ENCODE measurements at regions not wholly inside any gene's neighbourhood (a gene's known extent, or its start where the extent isn't known, plus 50 kb on each side); places are given as distances from the start of the nearest gene placed in this dataset.

GRCh38 chr11:103651341-103651998, 385.0 kb upstream of the DDI1 start:
- Histone ChIP-seq H4K20me1 (ENCODE audit: insufficient read depth, low read length) (no peaks in the 10 kb centered on the region), H3K9ac (ENCODE audit: low read depth, low read length) (no peak overlapping the region), H3K36me3 (ENCODE audit: insufficient read depth, low read length) (no peaks in the 10 kb centered on the region), H3K4me2 (ENCODE audit: insufficient read depth, low read length) (no peak overlapping the region), H3K4me1 (ENCODE audit: insufficient read depth, low read length) (no peaks in the 10 kb centered on the region), H3K4me3 (ENCODE audit: low read depth in 1 of 2, low read length in 2 of 2) (no peak overlapping the region), H2AFZ (ENCODE audit: low read depth, low read length) (no peak overlapping the region), H3K9me3 (ENCODE audit: insufficient read depth, low read length, severe bottlenecking) (peaks cover 5% of the 10 kb centered on the region), H3K27me3 (ENCODE audit: insufficient read depth, low read length, poor library complexity) (no peaks in the 10 kb centered on the region), H3K27ac (ENCODE audit: low read length) (no peak overlapping the region), H3K79me2 (ENCODE audit: insufficient read depth, low read length) (no peaks in the 10 kb centered on the region)
- no peak for ATAC-seq (ENCODE audit: insufficient read depth, low read depth)
- DNase-seq, result no peak
- TF ChIP-seq CTCF (IDR thresholded peaks at IDR 0.05; ENCODE audit: borderline replicate concordance, extremely low read depth, low read length, poor library complexity, severe bottlenecking), result no peak

- Histone ChIP-seq H3K4me3 (ENCODE audit: low read depth in 1 of 2, low read length in 2 of 2) (no peak overlapping the region), H3K4me2 (ENCODE audit: insufficient read depth, low read length) (no peak overlapping the region), H4K20me1 (ENCODE audit: insufficient read depth, low read length) (no peaks in the 10 kb centered on the region), H3K79me2 (ENCODE audit: insufficient read depth, low read length) (no peaks in the 10 kb centered on the region), H3K9me3 (ENCODE audit: insufficient read depth, low read length, severe bottlenecking) (peaks cover 5% of the 10 kb centered on the region), H3K27me3 (ENCODE audit: insufficient read depth, low read length, poor library complexity) (no peaks in the 10 kb centered on the region), H3K4me1 (ENCODE audit: insufficient read depth, low read length) (no peaks in the 10 kb centered on the region), H3K36me3 (ENCODE audit: insufficient read depth, low read length) (no peaks in the 10 kb centered on the region), H2AFZ (ENCODE audit: low read depth, low read length) (no peak overlapping the region), H3K27ac (ENCODE audit: low read length) (no peak overlapping the region), H3K9ac (ENCODE audit: low read depth, low read length) (no peak overlapping the region)
- TF ChIP-seq EZH2 (IDR thresholded peaks at IDR 0.05; ENCODE audit: borderline replicate concordance, low read depth, low read length, severe bottlenecking), result no peak
- DNase-seq, result no peak
- ATAC-seq (ENCODE audit: insufficient read depth, low read depth), result no peak
Measured at GRCh38 chr11:103652013-103652412, 384.4 kb upstream of the DDI1 start.

GRCh38 chr11:103656382-103656781, 380.1 kb upstream of the DDI1 start:
- no peaks in the 10 kb centered on the region for H3K4me1 ChIP-seq (ENCODE audit: insufficient read depth, low read length)
- H3K27me3 ChIP-seq (ENCODE audit: insufficient read depth, low read length, poor library complexity), result no peaks in the 10 kb centered on the region
- DNase-seq (no peak), ATAC-seq (ENCODE audit: insufficient read depth, low read depth) (no peak)
- no peak overlapping the region for H3K4me2 ChIP-seq (ENCODE audit: insufficient read depth, low read length)
- TF ChIP-seq EZH2 (IDR thresholded peaks at IDR 0.05; ENCODE audit: borderline replicate concordance, low read depth, low read length, severe bottlenecking) (no peak), CTCF (IDR thresholded peaks at IDR 0.05; ENCODE audit: borderline replicate concordance, extremely low read depth, low read length, poor library complexity, severe bottlenecking) (no peak)
- H3K27ac ChIP-seq (ENCODE audit: low read length), result no peak overlapping the region
- H3K9ac ChIP-seq (ENCODE audit: low read depth, low read length), result no peak overlapping the region
- no peaks in the 10 kb centered on the region for H4K20me1 ChIP-seq (ENCODE audit: insufficient read depth, low read length)
- H3K36me3 ChIP-seq (ENCODE audit: insufficient read depth, low read length), result no peaks in the 10 kb centered on the region
- no peak overlapping the region for H2AFZ ChIP-seq (ENCODE audit: low read depth, low read length)
- no peaks in the 10 kb centered on the region for H3K79me2 ChIP-seq (ENCODE audit: insufficient read depth, low read length)
- H3K4me3 ChIP-seq (ENCODE audit: low read depth in 1 of 2, low read length in 2 of 2), result no peak overlapping the region
- peaks cover 5% of the 10 kb centered on the region for H3K9me3 ChIP-seq (ENCODE audit: insufficient read depth, low read length, severe bottlenecking)

GRCh38 chr11:103659206-103659618, 377.2 kb upstream of the DDI1 start:
- DNase-seq, result no peak

More at GRCh38 chr11:103659206-103659618, 377.2 kb upstream of the DDI1 start:
- TF ChIP-seq EZH2 (IDR thresholded peaks at IDR 0.05; ENCODE audit: borderline replicate concordance, low read depth, low read length, severe bottlenecking) (no peak), CTCF (IDR thresholded peaks at IDR 0.05; ENCODE audit: borderline replicate concordance, extremely low read depth, low read length, poor library complexity, severe bottlenecking) (no peak)
- Histone ChIP-seq H4K20me1 (ENCODE audit: insufficient read depth, low read length) (no peaks in the 10 kb centered on the region), H3K27ac (ENCODE audit: low read length) (no peak overlapping the region), H3K4me1 (ENCODE audit: insufficient read depth, low read length) (no peaks in the 10 kb centered on the region), H2AFZ (ENCODE audit: low read depth, low read length) (no peak overlapping the region), H3K79me2 (ENCODE audit: insufficient read depth, low read length) (no peaks in the 10 kb centered on the region), H3K4me3 (ENCODE audit: low read depth in 1 of 2, low read length in 2 of 2) (no peak overlapping the region), H3K27me3 (ENCODE audit: insufficient read depth, low read length, poor library complexity) (no peaks in the 10 kb centered on the region), H3K9ac (ENCODE audit: low read depth, low read length) (no peak overlapping the region), H3K4me2 (ENCODE audit: insufficient read depth, low read length) (no peak overlapping the region), H3K9me3 (ENCODE audit: insufficient read depth, low read length, severe bottlenecking) (no peaks in the 10 kb centered on the region), H3K36me3 (ENCODE audit: insufficient read depth, low read length) (no peaks in the 10 kb centered on the region)
- no peak for ATAC-seq (ENCODE audit: insufficient read depth, low read depth)

Data from DND-41 (cell line).